NCI-H146 treated with DMSO at 0.1 percent for 48 hours (cell line): ENCODE measurements at regions not wholly inside any gene's neighbourhood (a gene's known extent, or its start where the extent isn't known, plus 50 kb on each side); places are given as distances from the start of the nearest gene placed in this dataset.

Experiments used
- DNase-seq: peaks from one replicate; lab custom pipeline; 2025; ENCODE audit not compliant: unreplicated experiment; lab: John Stamatoyannopoulos, UW

DNA sequence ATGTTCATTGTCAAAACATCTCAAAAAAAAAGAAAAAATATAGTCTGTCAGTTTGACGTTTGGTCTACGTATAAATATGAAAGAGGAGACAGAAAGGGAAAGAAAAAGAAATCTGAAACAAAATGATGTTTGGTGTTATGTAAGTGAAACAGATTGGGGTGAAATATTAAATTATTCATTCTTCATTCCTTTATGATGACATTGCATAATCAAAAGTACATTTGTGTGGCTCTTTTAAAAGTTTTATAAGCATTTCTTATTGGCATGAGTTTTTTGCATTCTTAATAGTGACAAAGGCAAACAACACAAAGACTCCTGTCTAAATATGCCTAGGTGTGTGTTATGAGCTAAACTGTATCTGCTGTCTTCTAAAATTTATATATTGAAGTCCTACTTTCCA lies 232.6 kb downstream of the EFNB2 start:
- no peak for DNase-seq

DNA sequence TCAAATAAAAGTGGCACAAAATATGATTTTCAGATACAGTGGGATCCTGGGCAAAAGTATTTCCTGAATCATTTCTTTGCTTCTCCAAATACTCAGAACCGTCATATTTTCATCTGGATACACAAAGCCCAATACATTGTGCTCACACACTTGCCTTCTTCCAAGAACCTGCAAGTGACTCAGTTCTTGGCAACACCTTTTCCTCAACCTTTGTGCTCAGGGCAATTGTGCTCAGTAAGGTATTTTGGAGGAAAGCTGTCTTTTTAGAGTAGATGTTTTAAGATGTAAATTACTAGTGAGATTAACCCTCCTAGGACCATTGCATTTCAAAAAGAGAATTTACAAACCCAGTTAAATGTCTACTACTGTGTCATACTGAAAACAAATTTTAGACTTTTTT lies 233.5 kb downstream of the EFNB2 start:
- no peak for DNase-seq

DNA sequence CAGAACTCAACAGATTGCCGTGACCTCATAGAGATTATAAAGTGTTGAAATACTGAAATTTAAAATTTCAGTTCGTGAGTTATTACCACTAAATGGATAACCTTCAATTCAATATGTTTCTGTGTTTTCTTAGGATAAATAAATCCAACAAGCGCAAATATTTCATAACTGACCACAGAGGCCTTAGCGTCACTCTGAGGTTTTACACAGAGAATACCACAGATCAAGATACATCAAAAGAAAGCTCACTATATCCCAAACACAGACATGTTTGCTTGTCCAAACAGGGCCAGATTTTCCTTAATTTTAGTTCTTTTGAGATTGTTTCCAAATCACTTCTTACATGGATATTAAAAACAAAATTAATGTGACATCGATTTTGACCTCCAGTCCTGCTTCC lies 235.8 kb downstream of the EFNB2 start:
- DNase-seq: no peak

DNA sequence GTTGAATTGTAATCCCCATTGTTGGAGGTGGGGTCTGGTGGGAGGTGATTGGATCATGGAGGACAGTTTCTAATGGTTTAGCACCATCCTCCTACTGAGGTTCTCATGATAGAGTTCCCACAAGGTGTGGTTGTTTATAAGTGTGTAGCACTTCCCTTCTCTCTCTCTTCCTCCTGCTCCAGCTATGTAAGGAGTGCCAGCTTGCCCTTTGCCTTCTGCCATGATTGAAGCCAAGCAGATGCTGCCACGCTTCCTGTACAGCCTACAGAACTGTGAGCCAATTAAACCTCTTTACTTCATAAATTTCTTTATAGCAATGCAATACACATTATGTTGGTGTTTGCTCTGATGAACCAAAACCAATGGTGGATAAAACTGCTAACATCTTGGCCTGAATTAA lies 238.2 kb downstream of the EFNB2 start:
- DNase-seq: no peak

- no peak for DNase-seq
Measured at GRCh38 chr13:106296723-106297122, 238.7 kb downstream of the EFNB2 start.

DNA sequence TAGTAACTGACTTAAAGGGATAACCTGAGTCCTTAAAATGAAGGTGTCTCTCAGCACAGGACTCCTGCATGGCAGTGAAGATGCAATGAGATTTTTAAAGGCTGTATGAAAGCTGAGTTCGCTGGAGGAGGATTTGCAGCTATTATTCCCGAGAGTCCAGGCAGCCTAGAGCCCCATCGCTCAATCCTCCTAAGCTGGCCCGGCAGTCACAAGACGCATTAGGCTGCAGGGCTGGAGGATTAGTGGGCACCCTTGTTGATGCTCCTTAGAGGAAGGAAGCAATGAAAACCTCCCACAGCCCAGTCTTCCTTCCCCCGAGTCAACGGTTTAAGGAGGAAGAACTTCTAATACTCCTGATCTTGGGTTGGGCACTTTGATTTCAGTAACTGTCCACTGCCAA lies 239.5 kb downstream of the EFNB2 start:
- DNase-seq: no peak

DNA sequence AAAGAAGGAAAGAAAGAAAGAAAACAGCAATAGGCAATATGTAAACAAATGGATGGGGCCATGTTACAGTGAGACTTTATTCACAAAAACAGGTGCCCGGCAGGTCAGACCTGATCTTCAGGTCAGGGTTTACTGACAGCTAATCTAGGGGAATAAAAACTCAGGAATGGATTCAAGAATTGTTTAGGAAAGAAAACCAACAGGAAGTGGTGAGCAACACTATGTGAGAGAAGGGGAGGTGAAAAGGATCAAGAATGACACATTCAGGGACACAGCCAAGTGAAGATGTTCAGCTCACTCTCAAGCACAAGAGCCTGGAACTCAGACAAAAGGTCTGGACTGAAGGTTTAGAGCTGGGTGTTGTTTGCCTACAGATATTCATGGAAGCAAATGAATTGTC lies 244.5 kb downstream of the EFNB2 start:
- no peak for DNase-seq

DNA sequence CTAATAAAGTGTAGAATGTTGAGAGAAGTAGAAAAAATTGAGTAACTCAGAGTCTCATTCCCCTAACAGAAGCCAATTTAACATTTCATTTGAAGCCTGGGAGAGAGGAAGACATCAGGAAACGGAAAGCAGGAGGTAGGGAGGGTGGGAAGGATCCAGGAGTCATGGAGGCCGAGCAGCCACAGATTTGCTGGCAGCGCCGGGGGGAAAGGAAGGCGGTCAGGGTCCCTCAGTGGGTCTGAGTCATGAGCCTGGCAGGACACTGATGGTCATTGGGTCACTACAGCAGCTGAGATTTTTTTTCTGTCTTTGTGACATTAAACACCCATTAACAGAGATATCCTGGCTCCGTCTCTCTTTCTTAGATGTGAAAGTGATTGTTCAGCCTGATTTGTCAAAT lies 248.1 kb downstream of the EFNB2 start:
- DNase-seq: no peak

DNA sequence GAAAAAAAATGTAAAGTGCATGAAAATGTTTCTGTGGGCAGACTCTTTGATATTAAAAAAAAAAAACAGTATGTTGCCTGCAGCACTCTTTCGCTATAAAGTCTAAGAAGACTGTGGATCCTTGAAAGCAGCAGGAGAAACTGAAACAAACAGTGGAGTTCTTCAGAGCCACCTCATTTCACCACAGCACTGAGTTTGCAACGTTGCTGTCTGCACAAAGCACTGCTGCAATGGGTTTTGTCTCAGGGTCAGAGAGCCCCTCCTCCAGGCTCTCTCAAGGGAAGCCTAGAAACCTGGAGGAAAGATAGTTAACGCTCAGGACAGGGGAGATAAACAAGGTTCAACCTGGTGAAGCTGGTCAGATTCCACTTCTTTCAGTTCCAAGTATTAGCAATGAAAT lies 248.7 kb downstream of the EFNB2 start:
- no peak for DNase-seq

GRCh38 chr13:106284358-106284757 lies 251.1 kb downstream of the EFNB2 start:
- DNase-seq: no peak

GRCh38 chr13:106281426-106281825 lies 254.0 kb downstream of the EFNB2 start:
- no peak for DNase-seq

GRCh38 chr13:106277484-106278154 lies 257.8 kb downstream of the EFNB2 start:
- DNase-seq: no peak

- no peak for DNase-seq
Measured at GRCh38 chr13:106276876-106277275, 258.6 kb downstream of the EFNB2 start.

DNA sequence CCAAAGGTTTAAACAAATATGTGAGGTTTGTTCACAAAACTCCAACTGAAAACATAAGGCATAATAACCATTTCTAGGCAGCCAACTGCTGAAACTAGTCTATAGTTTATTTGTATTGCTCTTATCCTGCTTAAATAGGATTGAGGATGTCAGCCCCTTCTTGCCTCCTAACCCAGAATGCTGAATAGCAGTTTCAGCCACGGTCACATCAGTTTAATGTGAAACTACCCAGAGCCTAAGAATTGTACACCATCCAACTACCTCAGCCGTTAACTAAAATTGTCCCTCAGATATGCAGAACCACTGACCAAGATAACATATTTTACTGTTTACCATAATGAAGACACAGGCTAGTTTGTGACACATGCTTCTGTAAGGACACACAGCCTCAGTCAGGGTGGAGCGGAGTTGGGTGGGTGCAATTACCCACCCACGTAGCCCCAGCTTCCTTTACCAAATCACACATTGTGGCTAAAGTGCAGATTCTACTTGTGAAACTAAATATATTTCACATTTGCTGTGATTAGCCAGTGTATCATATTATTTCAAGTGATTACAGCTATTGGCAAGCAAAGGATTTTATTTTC lies 259.9 kb downstream of the EFNB2 start:
- no peak for DNase-seq

DNA sequence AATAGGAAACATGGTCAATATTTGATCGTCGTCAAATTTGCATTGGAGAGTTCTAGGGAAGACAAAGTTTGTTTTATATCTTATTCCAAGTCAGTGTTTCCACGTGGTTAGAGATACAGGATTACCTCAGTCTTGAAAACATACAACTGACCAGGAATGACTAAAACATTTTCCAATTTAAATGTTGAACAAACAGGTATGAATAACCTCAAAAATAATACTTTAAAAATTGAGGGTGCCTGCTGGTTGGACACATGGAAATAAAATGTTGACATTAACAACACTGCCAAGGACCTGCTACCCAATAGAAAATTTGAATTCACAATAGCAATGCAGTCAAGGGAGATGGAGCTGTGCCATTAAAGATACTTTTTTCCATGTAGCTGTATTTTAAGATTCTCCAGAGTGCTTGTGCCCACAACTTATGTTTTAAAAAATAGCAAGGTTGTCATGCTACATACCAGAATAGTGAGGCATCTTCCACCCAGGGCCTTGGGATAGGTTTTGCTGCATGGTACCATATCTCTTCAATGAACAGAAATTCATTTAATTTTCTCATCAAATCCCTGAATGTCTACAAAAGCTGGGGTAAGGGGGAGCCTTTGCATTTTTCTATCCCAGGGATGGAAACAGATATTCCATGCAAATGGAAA lies 260.8 kb downstream of the EFNB2 start:
- DNase-seq: no peak

DNA sequence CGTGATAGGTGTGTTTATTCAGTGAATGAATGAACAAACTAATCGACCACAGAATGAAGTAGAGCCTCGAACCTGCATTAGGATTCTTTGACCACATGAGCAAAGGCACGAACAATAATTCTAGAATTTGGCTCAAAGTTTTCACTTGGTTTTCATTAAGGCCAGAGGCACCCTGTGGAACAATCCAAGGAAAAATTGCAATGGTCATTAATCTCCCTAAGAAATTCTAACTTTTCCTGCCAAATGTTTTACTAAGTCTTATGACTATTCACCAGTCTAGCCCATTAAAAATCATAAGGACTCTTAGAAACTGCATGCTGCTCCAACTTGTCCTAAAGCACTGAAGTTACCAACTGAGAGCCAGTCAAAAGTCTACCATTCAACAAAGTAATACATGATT lies 271.7 kb downstream of the EFNB2 start:
- no peak for DNase-seq

GRCh38 chr13:106262886-106263285 lies 272.6 kb downstream of the EFNB2 start:
- no peak for DNase-seq

GRCh38 chr13:106261450-106261849 lies 274.0 kb downstream of the EFNB2 start:
- DNase-seq: no peak

DNA sequence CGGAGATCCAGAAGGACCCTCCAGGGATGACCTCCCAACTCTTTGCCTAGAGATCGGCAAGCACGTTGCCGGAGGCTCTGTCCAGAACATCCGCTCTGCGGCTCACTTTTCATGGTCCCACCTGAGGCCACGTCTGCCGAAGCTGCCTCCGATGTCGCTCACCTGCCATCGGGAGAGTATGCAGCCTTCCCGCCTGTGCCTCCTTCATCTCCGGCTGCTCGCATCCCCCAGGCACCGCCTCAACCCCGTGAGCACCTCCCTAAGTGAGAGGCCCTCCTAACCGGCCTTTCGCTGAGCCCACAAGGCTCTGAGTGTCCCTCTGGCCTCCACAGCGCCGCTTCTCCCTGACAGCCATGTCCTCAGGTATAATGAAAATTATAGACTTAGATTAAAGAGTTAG lies 275.1 kb downstream of the EFNB2 start:
- no peak for DNase-seq

DNA sequence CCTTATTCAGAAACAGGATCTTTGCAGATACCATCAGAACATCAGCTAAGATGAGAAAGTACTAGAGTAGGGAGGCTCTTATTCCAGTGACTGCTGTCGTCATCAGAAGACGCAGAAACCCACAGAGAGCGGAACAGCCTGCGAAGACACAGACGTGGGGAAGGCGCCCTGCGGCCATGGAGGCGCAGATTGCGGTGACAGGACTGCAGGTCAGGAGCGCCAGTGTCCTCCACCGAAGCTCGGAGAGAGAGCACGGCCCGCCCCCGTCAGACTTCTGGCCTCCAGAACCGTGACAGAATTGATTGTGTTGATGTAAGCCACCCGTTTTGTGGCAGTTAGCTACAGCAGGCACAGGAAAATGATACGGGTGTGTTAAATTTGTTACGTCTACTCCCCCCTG lies 275.5 kb downstream of the EFNB2 start:
- no peak for DNase-seq

- no peak for DNase-seq
Measured at GRCh38 chr13:106246666-106247188, 288.7 kb downstream of the EFNB2 start.

- DNase-seq: no peak
Measured at GRCh38 chr13:106246242-106246641, 289.2 kb downstream of the EFNB2 start.
